B cell (primary cell): ENCODE measurements at regions not wholly inside any gene's neighbourhood (a gene's known extent, or its start where the extent isn't known, plus 50 kb on each side); places are given as distances from the start of the nearest gene placed in this dataset.

Experiments
- CTCF ChIP-seq: fragments of 200-600 bp; IDR thresholded peaks from one replicate; pipeline ENCODE4 v1.8.0; 2022; ENCODE audit warnings: antibody characterized with exemption, mild to moderate bottlenecking
- EZH2 ChIP-seq: IDR thresholded peaks from 2 replicates; pipeline ENCODE4 v1.6.1; 2012; ENCODE audit warnings: borderline replicate concordance, low read depth, mild to moderate bottlenecking, moderate library complexity, low read length; ENCODE audit not compliant: insufficient read depth, poor library complexity, severe bottlenecking

DNA sequence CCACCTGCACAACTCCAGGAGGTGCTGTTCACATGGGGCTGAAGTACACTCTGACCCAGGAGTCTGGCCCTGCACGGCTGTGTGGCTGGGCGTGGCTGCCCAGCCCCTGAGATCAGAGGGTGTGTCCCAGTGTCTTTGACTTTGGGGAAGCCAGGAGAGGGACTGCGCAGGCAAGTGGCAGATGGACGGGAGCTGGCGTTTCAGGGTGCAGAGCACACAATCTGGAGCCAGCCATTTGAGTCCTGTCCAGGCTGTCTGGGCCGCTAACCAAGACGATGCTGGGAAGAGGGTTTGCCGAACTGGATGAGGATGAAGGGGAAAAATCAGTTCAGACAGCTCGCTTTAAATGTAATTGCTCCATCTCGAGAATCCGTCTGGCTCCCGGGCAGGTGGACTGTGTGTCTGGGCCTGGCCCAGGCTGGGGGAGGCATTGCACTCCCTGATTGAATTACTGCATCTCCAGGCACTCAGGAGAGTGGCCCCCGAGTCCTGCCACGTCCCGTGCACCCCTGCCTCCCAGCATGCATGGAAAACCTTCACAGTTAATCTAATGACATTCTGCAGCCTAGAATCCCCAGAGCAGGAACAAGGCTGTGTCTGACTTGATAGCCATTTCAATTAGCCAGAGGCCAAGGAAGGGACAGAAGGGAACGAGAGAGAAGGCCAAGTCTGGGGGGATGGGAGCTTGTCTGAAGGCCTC lies 120.8 kb upstream of the NANOS1 start:
- TF ChIP-seq CTCF = no peak
- no peak for TF ChIP-seq EZH2
